Activated naive CD4-positive, alpha-beta T cell treated with Interleukin-2 at 50 U/mL for 16 hours (primary cell): ENCODE measurements at regions not wholly inside any gene's neighbourhood (a gene's known extent, or its start where the extent isn't known, plus 50 kb on each side); places are given as distances from the start of the nearest gene placed in this dataset.

Experiments
- DNase-seq: peaks from one replicate; pipeline ENCODE4 v3.0.0-alpha.2; 2020

GRCh38 chr9:30670805-30671562 lies 1713.5 kb upstream of the ACO1 start:
- DNase-seq, result no peak

DNA sequence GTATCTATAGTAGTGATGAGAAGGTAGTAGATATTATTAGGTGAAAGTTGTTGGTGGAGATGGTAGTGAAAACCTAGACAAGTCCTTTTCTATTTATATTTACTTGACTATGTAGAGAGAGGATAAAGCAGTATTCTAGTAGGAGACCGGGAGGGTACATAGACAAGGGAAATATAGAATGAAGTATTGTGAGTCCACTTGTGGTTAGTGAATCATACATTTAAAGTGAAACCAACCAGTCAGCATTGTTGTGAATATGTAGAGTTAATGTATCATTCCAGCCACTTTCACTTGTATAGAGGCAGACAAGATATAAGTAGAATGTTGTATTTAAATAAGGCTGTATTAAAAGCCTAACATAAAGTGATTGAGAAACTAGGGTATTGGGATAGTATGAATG lies 1711.3 kb upstream of the ACO1 start:
- no peak for DNase-seq

DNA sequence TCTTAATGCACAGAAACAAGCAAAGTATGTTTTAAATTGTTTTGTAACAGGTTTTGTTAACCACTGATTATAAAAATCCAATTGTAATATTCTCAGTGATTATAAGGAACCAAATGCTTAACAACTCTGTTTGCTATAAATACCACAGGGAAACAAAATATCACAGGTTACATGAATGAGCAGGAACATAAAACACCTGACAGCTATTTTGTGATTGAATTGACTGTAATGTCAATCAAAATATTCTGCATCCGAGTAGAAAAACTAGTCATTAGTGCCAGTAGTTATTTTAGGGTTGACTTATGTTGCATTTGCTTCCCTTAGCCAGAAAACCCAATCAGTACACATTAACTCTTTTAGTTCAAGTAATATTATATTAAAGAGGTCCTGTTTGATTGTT lies 1707.8 kb upstream of the ACO1 start:
- no peak for DNase-seq

DNA sequence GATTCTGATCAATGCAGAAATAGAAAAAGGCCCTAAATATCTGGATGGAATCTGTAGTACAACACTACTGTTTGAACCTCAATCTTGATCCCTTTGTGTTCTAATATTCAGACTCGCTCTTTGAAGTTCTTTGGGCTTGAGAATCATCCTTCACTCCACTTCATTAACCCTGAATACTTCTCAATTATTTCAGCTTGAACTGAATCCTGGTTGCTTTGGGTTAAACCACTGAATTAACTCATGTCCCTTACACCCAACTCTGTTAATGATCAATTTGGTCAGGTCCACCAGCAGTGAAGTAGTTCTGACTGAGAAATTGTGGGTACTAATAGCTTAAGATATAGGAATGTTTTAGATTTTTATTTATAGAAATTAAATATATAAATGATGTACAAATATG lies 1707.2 kb upstream of the ACO1 start:
- no peak for DNase-seq

DNA sequence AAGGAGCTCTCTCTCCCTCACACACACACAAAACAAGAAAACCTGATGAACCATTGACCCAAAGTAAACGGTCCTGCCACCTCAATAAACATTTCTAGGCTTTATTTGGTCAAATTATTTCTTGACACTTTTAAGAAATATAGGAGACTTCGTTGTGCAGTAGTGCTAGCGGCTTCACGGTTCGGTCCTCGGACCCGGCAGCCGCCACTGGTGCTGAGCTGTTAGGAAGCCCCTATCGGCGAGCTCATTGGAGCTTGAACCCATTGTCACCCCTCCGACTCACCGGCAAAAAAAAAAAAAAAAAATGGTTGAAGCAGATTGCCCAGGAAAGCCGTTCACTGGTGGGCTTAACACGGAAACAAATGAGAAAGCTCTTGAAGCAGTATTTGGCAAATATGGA lies 1695.6 kb upstream of the ACO1 start:
- DNase-seq, result no peak

DNA sequence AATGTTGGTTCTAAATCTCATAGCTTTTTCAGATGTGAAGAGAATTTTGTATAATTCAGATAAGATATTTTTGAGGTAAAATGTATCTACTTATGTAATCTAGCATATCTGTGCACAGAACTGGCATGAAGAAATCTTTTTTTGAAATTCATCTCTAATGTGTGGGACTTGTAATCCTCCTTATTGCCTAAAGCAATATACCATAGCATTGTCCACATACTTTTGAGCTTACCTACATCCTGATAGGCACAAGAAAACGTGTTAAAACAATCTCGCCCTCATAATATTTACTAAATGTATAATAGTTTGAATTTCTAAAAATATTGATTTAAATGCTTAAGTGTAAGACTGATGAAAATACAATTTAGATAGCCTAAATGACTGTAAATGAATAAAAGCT lies 1686.5 kb upstream of the ACO1 start:
- DNase-seq, result no peak

GRCh38 chr9:30711591-30711990 lies 1672.9 kb upstream of the ACO1 start:
- DNase-seq, result no peak

GRCh38 chr9:30713243-30713642 lies 1671.2 kb upstream of the ACO1 start:
- DNase-seq, result no peak

DNA sequence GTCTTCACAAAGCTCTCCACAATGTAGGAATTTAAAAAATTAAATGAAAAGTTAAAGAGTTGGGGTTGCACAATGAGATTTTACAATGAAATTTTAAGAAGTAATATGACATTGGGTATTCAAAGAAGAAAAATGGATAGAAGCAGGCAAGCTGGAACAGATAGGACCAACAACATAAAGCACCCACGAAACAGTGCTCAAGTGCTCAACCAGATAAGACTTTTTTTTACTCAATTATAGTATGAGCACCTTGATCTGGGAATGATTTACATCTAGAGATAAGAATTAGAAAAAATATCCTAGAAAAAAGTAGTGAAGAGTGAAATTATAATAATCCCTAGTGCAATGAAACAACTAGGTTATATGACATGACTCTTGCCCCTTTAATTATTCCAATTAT lies 1670.1 kb upstream of the ACO1 start:
- DNase-seq, result no peak

DNA sequence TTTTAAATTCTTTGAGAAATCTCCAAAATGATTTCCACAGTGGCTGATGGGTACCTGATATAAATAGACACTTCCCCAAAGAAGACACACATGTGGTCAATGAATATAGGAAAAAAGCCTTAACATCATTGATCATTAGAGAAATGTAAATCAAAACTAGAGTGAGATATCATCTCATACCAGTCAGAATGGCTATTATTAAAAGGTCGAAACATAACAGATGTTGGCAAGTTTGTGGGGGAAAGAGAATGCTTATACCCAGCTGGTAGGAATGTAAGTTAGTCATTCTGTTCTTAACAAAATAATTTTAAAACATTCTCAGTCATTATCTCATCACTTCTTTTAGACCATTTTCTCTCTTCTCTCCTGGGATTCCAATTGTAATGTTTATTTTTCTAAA lies 1666.0 kb upstream of the ACO1 start:
- no peak for DNase-seq

DNA sequence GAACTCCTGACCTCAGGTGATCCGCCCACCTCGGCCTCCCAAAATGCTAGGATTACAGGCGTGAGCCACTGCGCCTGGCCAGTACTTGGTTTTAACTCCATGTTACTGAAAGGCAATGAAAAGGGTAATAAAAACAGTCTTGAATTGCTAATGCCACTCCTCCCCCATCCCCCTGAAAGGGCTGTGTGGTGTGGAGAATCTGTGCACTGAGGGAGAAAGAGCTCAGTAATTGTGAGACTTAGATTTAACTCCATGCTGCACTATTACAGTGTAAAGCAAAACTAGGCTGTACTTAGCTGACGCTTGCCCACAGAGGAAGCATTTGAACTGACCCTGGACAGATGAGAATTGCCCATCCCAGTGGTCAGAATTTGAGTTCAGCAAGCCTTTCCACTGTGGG lies 1662.4 kb upstream of the ACO1 start:
- no peak for DNase-seq

- DNase-seq, result no peak
Observed at GRCh38 chr9:30723656-30724055, 1660.8 kb upstream of the ACO1 start.

- DNase-seq, result no peak
Observed at GRCh38 chr9:30732060-30732459, 1652.4 kb upstream of the ACO1 start.

DNA sequence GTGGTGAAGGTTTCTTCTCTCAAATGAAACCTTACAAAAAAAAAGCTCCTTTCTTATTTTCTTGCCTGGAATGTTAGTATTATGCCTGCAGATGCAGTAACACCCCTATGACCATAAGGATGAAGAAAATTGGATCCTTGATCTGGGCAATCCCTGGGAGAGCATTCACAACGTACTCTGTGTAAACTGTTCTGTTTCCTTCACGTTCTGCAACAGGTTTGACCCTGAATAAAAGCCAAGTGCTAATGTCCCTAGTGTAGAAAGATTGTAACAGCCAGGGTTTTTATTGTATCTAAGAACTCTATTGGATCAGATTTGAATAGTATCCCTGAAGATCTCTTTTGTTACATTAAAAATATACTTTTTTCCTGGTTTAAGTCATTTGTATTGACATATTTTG lies 1639.6 kb upstream of the ACO1 start:
- no peak for DNase-seq

DNA sequence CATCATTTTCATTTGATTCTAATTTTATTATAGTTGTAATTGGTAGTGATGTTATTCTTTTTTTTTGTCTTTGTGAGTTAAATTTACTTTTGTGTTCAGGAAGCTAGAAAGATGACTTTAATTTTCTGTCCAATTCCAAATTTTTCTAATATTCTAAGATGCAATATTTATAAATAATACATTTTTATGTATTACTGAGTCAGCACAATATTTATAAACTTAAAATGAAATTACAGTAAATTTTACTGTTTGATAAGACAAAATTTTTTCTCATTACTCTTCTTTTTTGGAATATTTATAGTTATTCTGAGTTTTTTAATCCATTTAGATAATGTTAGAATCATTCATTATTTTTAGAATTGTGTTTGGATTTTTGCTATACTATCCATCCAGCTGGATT lies 1637.9 kb upstream of the ACO1 start:
- DNase-seq, result no peak

DNA sequence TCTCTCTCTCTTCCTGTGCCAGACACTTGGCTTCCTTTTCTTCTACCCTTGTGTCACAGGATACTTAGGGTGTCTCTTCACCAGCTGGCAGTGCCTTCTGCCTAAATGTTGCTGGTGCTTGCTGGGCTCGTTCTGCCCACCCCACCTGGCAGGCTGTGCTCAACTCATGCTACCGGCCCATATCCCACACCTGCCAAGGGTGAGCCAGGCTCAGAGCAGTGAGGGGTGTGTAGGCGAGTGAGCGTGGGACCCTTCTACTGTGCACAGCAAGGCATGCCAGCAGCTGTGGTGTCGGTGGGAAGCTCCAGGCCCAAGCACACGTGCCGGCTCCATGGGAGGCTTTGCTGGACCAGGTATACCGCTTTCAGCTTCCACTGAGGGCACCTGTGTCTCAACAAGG lies 1626.7 kb upstream of the ACO1 start:
- no peak for DNase-seq

GRCh38 chr9:30758726-30759446 lies 1625.6 kb upstream of the ACO1 start:
- no peak for DNase-seq

DNA sequence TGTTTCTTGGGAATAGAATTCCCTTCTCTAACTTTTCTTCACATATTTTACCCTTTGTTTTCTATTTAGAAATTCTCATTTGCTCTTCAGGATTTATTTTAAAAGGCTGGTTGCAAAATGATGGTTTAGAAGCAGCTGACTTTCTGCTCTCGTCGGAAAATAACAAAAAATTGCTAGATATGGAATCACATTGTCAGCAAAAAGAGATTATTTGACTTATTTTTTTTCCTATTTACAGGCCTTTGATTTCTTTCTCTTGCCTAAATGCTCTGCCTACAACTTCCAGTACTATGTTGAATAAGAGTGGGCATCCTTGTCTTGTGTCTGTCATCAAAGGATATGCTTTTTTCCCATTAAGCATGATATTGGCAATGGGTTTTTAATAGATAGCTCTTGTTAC lies 1619.1 kb upstream of the ACO1 start:
- no peak for DNase-seq

DNA sequence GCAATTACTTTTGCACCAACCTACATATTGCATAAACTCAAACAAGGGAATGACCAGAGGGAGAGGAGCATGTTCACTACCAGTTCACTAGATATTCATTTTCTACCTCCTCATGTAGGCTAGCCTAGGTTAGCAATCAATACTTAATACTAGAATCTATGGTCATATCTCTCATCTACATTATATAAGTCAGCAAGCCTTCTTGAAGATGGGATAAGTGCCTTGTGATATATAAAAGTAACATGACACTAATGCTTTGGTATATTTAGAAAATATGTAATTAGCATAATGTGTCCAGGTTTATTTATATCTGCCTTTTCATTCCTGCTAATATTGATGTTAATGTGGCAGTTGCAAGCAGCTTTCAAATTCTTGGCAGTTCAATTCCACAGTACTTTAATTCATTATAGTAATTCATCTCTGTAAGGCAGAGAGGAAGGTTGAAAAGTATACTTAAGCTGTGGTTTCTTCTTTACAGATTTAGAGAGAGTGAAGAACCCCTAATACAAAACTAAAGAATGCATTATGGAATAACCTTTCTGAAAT lies 1613.2 kb upstream of the ACO1 start:
- DNase-seq, result no peak

DNA sequence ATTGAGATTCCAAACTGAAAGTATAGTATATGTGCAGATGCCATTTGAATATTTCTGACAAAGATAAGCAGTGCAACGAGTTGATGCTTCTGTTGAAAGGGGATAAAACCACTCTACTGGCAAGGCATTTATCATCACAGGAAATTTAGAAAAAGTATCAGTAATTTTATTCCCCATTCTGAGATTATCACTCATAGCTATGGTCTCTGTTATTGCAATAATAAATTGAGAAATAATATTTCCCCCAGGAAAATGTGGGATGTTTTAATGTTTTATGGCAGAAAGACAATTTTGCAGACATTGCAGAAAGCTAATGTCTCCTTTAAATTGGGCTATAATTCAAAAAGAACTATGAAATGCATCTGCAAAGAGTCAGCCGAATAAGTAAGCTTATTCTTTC lies 1612.7 kb upstream of the ACO1 start:
- DNase-seq, result no peak

DNA sequence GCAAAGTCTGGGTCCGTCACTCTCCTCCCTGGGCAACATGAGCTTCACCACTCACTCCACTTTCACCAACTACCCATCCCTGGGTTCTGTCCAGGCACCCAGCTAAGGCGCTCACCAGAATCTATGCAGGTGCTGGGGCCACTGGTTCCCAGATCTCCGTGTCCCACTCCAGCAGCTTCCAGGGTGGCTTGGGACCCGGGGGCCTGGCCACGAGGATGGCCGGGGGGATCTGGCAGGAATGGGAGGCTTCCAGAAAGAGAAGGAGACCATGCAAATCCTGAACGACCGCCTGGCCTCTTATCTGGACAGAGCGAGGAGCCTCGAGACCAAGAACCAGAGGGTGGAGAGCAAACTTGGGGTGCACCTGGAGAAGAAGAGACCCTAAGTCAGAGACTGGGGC lies 1611.0 kb upstream of the ACO1 start:
- no peak for DNase-seq

DNA sequence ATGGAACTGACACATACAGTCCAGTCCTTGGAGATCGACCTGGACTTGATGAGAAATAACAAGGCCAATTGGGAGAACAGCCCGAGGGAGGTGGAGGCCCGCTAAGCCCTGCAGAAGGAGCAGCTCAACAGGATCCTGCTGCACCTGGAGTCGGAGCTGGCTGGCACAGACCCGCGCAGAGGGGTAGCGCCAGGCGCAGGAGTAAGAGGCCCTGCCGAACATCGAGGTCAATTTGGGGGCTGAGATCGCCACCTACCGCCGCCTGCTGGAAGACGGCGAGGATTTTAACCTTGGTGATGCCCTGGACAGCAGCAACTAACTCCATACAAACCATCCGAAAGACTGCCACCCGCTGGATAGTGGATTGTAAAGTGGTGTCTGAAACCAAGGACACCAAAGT lies 1610.1 kb upstream of the ACO1 start:
- no peak for DNase-seq

DNA sequence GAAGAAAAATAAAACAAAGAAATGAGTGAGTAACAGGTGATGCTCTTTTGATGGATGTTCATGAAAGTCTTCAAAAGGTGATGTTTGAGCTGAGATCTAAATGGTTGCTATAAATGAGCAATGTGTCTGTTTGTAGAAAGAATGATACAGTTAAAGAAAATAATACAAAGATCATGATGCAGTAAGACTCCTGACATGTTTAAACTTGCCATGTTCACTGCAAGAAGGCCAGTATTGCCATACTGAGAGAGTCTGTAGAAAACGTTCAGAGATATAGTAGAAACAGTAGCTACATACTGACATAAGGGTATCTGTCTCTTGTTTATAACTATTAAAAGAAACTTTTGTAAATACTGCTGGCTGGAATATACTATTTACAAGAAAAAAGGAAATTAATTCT lies 1609.2 kb upstream of the ACO1 start:
- DNase-seq, result no peak

DNA sequence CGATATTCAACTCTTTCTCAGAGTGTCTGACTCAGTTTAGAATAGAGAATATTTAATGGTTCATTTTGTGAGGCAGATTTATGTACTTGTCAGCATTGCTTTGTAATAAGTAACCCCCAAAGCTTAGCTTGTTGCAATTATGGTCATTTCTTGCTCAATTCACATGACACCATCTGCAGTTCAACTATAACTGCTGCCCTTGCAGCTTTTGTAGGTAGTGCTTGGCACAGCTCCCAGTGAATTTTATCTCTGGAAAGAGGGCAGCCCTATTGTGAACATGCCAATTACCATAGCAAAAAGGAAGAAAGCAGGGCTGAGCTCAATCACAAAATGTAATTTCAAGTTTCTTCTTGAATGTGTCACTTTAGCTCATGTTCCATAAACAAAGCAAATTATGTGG lies 1587.7 kb upstream of the ACO1 start:
- no peak for DNase-seq
